HG03571 (cell line): ENCODE measurements at regions not wholly inside any gene's neighbourhood (a gene's known extent, or its start where the extent isn't known, plus 50 kb on each side); places are given as distances from the start of the nearest gene placed in this dataset.
"Not testable (repeated sequence)": the region's sequence is repeated elsewhere in the genome, so short reads cannot be mapped to it uniquely, and the experiment has no call there.

Experiments
- ATAC-seq: cut with Tn5 transposase; IDR thresholded peaks from one replicate; pipeline ENCODE4 v1.9.1; 2021; ENCODE audit not compliant: unreplicated experiment

- ATAC-seq: no peak
Observed at GRCh38 chr11:26839911-26840698, 118.2 kb upstream of the SLC5A12 start.

DNA sequence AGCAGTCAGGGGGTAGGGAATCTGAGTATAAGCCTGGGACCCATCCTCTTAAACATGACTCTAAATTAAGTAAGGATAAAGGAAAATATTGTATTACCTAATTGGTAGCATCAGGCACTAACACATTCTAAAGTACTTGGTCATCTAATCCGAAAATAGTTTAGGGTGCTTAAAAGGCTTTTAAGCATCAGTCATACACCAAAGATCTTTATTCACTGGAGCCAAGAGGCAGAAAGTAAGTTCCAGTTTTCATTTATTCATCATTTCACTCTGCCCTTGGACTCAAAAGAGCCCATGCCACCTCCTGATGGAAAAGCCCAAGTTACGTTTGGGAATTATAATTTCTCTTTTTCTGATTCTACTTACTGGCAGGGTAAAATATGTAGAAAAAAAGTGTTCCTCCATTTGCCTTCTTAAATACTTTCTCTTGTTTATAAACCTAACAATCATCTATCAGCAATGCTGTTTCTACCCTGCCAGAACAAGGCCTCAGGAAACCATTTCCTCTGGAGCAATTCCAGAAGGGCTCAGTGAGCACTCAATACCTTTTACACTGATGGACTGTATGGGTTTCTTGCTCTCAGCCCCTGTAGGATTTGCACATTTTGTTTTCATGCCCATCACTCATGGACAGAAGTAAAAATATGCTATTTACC is 120.1 kb upstream of the SLC5A12 start:
- ATAC-seq: no peak

- ATAC-seq: no peak
Observed at GRCh38 chr11:26842478-26843282, 120.8 kb upstream of the SLC5A12 start.

GRCh38 chr11:26843539-26843938 is 121.7 kb upstream of the SLC5A12 start:
- no peak for ATAC-seq

DNA sequence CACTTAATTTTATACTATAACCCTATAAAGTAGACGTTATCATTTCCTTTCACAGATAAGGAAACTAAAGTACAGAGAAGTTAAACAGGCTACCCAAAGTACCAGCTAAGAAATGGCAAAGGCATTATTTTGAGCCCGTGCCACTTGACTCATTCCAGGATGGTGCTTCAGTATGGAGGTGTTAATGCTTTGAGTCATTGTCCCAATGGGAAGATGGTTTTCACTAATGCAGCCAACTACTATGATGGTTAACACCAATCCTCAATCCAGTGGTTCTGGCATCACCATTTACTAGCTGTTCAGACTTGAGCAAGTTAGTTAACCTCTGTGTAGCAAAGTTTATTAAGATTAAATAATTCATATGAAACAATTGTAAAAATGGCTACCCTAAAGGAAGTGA is 123.1 kb upstream of the SLC5A12 start:
- ATAC-seq: no peak

- no peak for ATAC-seq
Observed at GRCh38 chr11:26846227-26846626, 124.4 kb upstream of the SLC5A12 start.

GRCh38 chr11:26847459-26847858 is 125.6 kb upstream of the SLC5A12 start:
- no peak for ATAC-seq

GRCh38 chr11:26847977-26848376 is 126.1 kb upstream of the SLC5A12 start:
- ATAC-seq: no peak

DNA sequence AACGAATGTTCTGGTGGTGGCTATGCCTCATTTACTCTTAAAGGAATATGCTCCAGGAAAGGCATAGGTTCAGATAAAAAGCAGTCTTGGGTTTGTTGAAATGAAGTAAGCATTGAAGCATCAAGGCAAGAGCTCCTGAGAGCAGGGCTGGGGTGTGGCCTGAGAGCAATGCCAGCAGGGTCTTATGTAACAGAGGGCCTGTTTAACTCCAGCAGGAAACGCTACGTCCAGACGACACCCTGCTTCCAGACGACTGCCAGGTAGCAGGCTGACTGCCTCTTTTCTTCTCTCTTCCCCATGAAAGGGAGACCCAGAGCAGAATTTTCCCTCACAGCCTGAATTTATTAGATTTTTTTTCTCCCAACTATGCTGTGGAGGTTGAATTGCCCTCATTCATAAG is 127.2 kb upstream of the SLC5A12 start:
- no peak for ATAC-seq

GRCh38 chr11:26851291-26851690 is 129.4 kb upstream of the SLC5A12 start:
- no peak for ATAC-seq

DNA sequence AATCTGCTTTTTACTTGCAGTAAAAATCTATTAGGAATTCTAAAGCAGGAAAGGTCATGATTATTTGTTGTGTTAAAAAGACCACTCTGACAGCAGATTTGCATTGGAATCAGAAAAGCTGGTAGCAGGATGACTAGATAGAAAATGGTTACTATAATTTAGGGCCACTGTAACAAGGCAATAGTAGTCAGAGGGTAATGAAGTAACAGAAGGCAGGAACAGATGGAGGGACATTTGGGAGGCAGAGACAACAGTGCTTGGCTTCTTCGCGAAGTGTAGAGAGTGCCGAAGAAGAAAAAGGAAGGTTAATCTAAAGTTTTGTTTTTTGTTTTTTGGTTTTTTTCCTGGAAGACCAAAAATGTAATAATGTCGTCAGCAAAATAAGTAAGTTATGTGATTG is 129.8 kb upstream of the SLC5A12 start:
- no peak for ATAC-seq

GRCh38 chr11:26858098-26858497 is 135.8 kb upstream of the FIBIN start:
- no peak for ATAC-seq

DNA sequence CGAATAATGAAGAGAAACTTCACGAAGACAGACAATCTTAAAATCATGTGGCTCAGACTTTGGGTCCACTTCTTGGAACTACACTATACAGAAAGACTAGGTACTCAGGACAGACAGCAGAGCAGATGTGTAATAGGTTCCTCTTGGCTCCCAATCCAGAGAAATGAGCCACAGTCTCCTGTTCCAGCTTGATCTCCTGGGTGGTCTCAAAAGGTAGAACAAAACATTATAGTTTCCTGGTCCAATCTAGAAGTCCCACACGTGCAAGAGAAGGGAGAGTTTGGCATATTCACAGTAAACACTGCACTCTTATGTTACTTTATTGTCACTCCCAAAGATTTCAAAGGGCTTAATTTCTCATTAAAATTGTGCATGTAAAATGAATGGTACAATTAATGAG is 134.5 kb upstream of the FIBIN start:
- ATAC-seq: no peak

DNA sequence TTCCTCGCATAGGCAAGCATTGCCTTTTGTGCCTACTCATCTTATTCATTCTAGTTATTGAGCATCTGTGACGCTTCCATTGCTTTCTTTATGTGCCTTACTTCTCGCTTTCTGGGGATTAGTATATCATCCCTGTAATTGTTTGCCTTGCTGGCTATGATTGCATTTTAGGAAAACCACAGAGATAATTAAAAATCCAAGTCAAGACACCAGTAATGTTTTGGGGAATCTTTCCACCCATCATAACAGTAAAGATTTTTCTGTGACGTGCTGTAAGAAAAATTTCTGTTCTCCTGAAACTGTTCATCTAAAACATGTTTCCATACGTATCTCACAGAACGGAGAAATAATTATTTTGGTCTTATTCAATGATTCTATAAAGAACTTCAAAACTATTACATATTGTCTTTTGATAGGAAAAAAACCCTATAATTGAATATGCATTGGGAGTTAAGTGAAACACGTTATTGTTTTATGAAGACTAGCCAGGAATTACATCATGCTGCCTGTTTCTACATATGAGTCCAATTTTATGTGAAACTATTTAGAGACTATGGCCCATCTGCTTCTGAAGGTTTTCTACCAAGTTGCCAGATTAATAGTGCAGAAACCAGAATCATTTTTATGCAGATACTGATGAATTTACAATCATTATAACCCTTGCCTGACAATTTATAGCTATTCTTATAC is 133.7 kb upstream of the FIBIN start:
- ATAC-seq: no peak

DNA sequence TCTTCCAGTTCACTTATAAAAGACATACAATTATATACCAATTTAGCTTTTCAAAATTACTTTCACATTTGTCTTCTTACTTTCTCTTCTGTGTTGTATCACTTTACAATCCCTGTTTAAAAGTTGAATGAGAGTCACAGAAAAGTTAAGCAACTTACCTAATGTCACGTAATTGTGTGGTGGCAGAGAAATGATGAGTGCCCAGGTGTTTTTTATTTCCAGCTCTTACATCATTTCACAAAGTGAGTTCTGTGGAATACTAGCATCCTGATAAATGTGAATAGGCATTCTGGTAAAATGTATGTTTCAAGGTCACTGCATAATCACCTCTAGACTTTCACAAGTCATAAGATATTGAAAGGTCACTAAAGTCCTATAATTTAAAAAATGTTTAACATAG is 133.0 kb upstream of the FIBIN start:
- no peak for ATAC-seq

DNA sequence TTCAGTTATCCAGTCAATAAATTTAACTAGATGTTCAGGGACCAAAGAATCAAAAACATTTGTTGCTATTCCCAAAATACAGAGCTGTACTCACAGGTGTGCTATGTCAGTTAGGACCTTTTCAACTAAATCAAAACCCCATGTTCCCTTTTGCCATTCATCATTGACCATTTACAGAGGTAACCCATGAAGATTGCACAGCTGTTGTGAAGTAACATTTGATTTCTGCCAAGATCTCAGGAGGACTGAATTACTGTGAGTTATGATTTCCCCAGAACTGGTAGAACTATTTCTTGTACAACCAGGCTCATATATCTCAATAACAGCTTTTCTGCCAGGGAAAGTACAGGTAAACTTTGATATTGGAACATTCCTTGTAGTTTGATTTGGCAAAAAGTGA is 131.1 kb upstream of the FIBIN start:
- no peak for ATAC-seq

DNA sequence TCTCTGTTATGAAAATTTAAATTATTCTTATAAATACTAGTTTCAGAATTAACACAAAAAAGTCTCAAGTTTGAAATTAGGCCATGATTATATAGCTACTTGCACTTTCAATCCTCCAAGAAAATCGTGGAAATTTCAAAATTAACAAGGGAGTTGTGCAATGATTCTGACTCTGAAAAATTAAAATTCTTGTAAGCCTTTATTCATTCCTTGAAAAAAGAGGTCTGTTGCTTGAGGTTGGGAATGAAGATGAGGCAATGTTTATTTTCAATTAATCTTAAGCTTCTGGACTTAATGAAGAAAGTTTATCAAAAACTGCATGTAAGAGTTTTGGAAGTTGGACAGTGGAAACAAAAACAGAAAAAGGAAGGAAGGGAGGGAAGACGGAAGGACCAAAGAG is 128.2 kb upstream of the FIBIN start:
- ATAC-seq: no peak

- ATAC-seq: no peak
Observed at GRCh38 chr11:26867286-26867685, 126.6 kb upstream of the FIBIN start.

GRCh38 chr11:26878959-26879581 is 114.8 kb upstream of the FIBIN start:
- ATAC-seq: no peak

DNA sequence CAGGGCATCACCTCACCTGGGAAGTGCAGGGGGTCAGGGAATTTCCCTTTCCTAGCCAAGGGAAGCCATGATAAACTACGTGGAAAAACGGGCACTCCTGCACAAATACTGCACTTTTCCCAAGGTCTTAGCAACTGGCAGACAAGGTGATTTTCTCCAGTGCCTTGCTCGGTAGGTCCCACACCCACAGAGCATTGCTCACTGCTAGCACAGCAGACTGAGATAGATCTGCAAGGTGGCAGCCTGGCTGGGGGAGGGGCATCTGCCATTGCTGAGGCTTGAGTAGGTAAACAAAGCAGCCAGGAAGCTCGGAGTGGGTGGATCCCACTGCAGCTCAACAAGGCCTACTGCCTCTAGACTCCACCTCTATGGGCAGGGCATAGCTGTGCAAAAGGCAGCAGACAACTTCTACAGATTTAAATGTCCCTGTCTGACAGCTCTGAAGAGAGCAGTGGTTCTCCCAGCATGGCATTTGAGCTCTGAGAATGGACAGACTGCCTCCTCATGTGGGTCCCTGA is 111.5 kb upstream of the FIBIN start:
- not testable (repeated sequence) for ATAC-seq

GRCh38 chr11:26891501-26891900 is 102.4 kb upstream of the FIBIN start:
- ATAC-seq: no peak
